ENCODE measurements at regions not wholly inside any gene's neighbourhood (a gene's known extent, or its start where the extent isn't known, plus 50 kb on each side); places are given as distances from the start of the nearest gene placed in this dataset.

- TF ChIP-seq ZNF565 (CRISPR knock-in tag; conservative IDR thresholded peaks at IDR 0.05; ENCODE audit: low read depth) (no peak), TOX (CRISPR knock-in tag; IDR thresholded peaks at IDR 0.05; ENCODE audit: borderline replicate concordance) (no peak), ISL1 (CRISPR knock-in tag; IDR thresholded peaks at IDR 0.05) (no peak), ARNTL (CRISPR knock-in tag; IDR thresholded peaks at IDR 0.05; ENCODE audit: borderline replicate concordance, low read depth) (no peak), ZFP30 (CRISPR knock-in tag; IDR thresholded peaks at IDR 0.05) (no peak), ESRRG (CRISPR knock-in tag; IDR thresholded peaks at IDR 0.05) (no peak)
- ATAC-seq: no peak
These were observed 1222.4 kb upstream of the PRKX start for GRCh38 chrX:4935846-4936245.

GRCh38 chrX:4935401-4935800 lies 1222.0 kb upstream of the PRKX start:
- no peak for ATAC-seq
- no peak for TF ChIP-seq BACH2 (CRISPR knock-in tag; IDR thresholded peaks at IDR 0.05; ENCODE audit: borderline replicate concordance)
- no peak for TF ChIP-seq ZNF70 (CRISPR knock-in tag; IDR thresholded peaks at IDR 0.05)
- TF ChIP-seq GLIS3 (CRISPR knock-in tag; IDR thresholded peaks at IDR 0.05): no peak
- no peak for TF ChIP-seq POU6F1 (CRISPR knock-in tag; IDR thresholded peaks at IDR 0.05; ENCODE audit: borderline replicate concordance, low read depth)

GRCh38 chrX:4932790-4933189 lies 1219.3 kb upstream of the PRKX start:
- TF ChIP-seq CSRNP3 (CRISPR knock-in tag; IDR thresholded peaks at IDR 0.05) (no peak), BACH2 (CRISPR knock-in tag; IDR thresholded peaks at IDR 0.05; ENCODE audit: borderline replicate concordance) (no peak), ESRRG (CRISPR knock-in tag; IDR thresholded peaks at IDR 0.05) (no peak), PPARA (CRISPR knock-in tag; IDR thresholded peaks at IDR 0.05; ENCODE audit: borderline replicate concordance) (no peak), ZNF70 (CRISPR knock-in tag; IDR thresholded peaks at IDR 0.05) (no peak), PATZ1 (CRISPR knock-in tag; IDR thresholded peaks at IDR 0.05; ENCODE audit: borderline replicate concordance) (no peak), CREB5 (CRISPR knock-in tag; IDR thresholded peaks at IDR 0.05; ENCODE audit: low read depth) (no peak), GLIS3 (CRISPR knock-in tag; IDR thresholded peaks at IDR 0.05) (no peak), ARNTL (CRISPR knock-in tag; IDR thresholded peaks at IDR 0.05; ENCODE audit: borderline replicate concordance, low read depth) (no peak), CSDC2 (CRISPR knock-in tag; IDR thresholded peaks at IDR 0.05) (no peak), ZNF8 (CRISPR knock-in tag; IDR thresholded peaks at IDR 0.05) (no peak), ZFP30 (CRISPR knock-in tag; IDR thresholded peaks at IDR 0.05) (no peak), ZC3H10 (CRISPR knock-in tag; IDR thresholded peaks at IDR 0.05) (no peak)
- no peak for ATAC-seq

GRCh38 chrX:4930426-4930825 lies 1217.0 kb upstream of the PRKX start:
- ATAC-seq: no peak
- no peak for TF ChIP-seq PATZ1 (CRISPR knock-in tag; IDR thresholded peaks at IDR 0.05; ENCODE audit: borderline replicate concordance)
- TF ChIP-seq ZNF8 (CRISPR knock-in tag; IDR thresholded peaks at IDR 0.05): no peak
- no peak for TF ChIP-seq POU6F1 (CRISPR knock-in tag; IDR thresholded peaks at IDR 0.05; ENCODE audit: borderline replicate concordance, low read depth)
- no peak for TF ChIP-seq ZFP30 (CRISPR knock-in tag; IDR thresholded peaks at IDR 0.05)
- TF ChIP-seq ZFP3 (CRISPR knock-in tag; IDR thresholded peaks at IDR 0.05): no peak
- TF ChIP-seq CSRNP3 (CRISPR knock-in tag; IDR thresholded peaks at IDR 0.05): no peak
- no peak for TF ChIP-seq PPARA (CRISPR knock-in tag; IDR thresholded peaks at IDR 0.05; ENCODE audit: borderline replicate concordance)
- no peak for TF ChIP-seq OSR1 (CRISPR knock-in tag; IDR thresholded peaks at IDR 0.05)
- no peak for TF ChIP-seq GLIS3 (CRISPR knock-in tag; IDR thresholded peaks at IDR 0.05)
- TF ChIP-seq ZC3H10 (CRISPR knock-in tag; IDR thresholded peaks at IDR 0.05): no peak
- no peak for TF ChIP-seq TCF4 (CRISPR knock-in tag; IDR thresholded peaks at IDR 0.05; ENCODE audit: borderline replicate concordance)
- TF ChIP-seq TOX (CRISPR knock-in tag; IDR thresholded peaks at IDR 0.05; ENCODE audit: borderline replicate concordance): no peak
- TF ChIP-seq CREB5 (CRISPR knock-in tag; IDR thresholded peaks at IDR 0.05; ENCODE audit: low read depth): no peak
- TF ChIP-seq CSDC2 (CRISPR knock-in tag; IDR thresholded peaks at IDR 0.05): no peak
